ENCODE measurements at regions not wholly inside any gene's neighbourhood (a gene's known extent, or its start where the extent isn't known, plus 50 kb on each side); places are given as distances from the start of the nearest gene placed in this dataset.

- Histone ChIP-seq H3K4me1 (ENCODE audit: insufficient read depth, low read length) (peaks cover 25% of the 10 kb centered on the region; the same call in 1 of the 2 replicates), H3K27ac (ENCODE audit: low read length) (no peak overlapping the region), H3K36me3 (ENCODE audit: insufficient read depth, low read depth, low read length) (no peaks in the 10 kb centered on the region), H3K9me3 (ENCODE audit: insufficient read depth, low read depth, low read length) (no peaks in the 10 kb centered on the region), H3K4me3 (ENCODE audit: low read length) (no peak overlapping the region), H3K27me3 (ENCODE audit: insufficient read depth, low read length) (peaks cover 12% of the 10 kb centered on the region), H3K9ac (ENCODE audit: low read depth, low read length) (no peak overlapping the region)
Observed at GRCh38 chr1:30819244-30819571, 61.6 kb upstream of the LAPTM5 start.

DNA sequence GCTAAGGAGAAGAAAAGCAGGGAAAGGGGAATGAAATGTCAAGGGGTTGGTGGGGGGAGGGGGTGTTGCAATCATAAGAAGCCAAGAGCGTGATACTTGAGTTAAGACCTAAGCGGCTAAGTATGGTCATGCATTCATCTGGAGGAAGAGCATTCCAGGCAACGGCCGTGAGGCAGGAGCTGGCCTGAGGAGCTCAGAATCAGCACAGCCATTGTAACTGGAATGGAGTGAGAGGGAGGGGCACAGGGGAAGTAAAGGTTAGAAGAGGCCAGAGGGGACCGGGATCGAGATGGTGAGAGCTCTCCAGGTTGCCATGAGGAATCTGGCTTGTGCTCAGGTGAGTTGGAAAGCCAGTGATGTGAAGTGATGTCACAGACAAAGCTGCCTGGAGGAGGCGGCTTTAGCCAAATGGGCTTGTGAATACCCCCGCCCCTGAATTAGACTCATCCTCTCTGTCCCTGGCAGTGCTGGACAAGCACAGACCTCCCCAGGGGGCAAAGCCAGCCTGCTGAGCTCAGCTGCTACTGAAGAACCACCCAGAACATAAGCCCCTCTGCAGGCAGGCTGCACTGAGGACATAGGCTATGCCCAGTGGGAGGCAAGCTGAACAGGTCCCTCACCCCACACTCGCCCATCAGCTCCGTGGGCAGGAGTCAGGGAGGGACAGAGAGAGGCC, 61.1 kb upstream of the LAPTM5 start:
- peaks cover 9% of the 10 kb centered on the region for H3K27me3 ChIP-seq (ENCODE audit: insufficient read depth, low read length)
- H3K36me3 ChIP-seq (ENCODE audit: insufficient read depth, low read depth, low read length): no peaks in the 10 kb centered on the region
- no peaks in the 10 kb centered on the region for H3K9me3 ChIP-seq (ENCODE audit: insufficient read depth, low read depth, low read length)
- no peak overlapping the region for H3K4me3 ChIP-seq (ENCODE audit: low read length)
- H3K9ac ChIP-seq (ENCODE audit: low read depth, low read length): no peak overlapping the region
- no peak overlapping the region for H3K27ac ChIP-seq (ENCODE audit: low read length)
- H3K4me1 ChIP-seq (ENCODE audit: insufficient read depth, low read length): peaks cover 23% of the 10 kb centered on the region; the same call in 1 of the 2 replicates

GRCh38 chr1:30817548-30817947, 60.0 kb upstream of the LAPTM5 start:
- Histone ChIP-seq H3K27ac (ENCODE audit: low read length) (no peak overlapping the region), H3K9ac (ENCODE audit: low read depth, low read length) (no peak overlapping the region; the same call in 1 of the 2 replicates), H3K4me1 (ENCODE audit: insufficient read depth, low read length) (peaks cover 17% of the 10 kb centered on the region; the same call in 1 of the 2 replicates), H3K4me3 (ENCODE audit: low read length) (no peak overlapping the region), H3K27me3 (ENCODE audit: insufficient read depth, low read length) (no peaks in the 10 kb centered on the region; the same call in 1 of the 2 replicates), H3K9me3 (ENCODE audit: insufficient read depth, low read depth, low read length) (no peaks in the 10 kb centered on the region), H3K36me3 (ENCODE audit: insufficient read depth, low read depth, low read length) (no peaks in the 10 kb centered on the region)

GRCh38 chr1:30817077-30817438, 59.5 kb upstream of the LAPTM5 start:
- Histone ChIP-seq H3K27me3 (ENCODE audit: insufficient read depth, low read length) (no peaks in the 10 kb centered on the region; the same call in 1 of the 2 replicates), H3K9ac (ENCODE audit: low read depth, low read length) (no peak overlapping the region; the same call in 1 of the 2 replicates), H3K36me3 (ENCODE audit: insufficient read depth, low read depth, low read length) (no peaks in the 10 kb centered on the region), H3K4me1 (ENCODE audit: insufficient read depth, low read length) (peaks cover 17% of the 10 kb centered on the region; the same call in 1 of the 2 replicates), H3K9me3 (ENCODE audit: insufficient read depth, low read depth, low read length) (no peaks in the 10 kb centered on the region), H3K27ac (ENCODE audit: low read length) (no peak overlapping the region), H3K4me3 (ENCODE audit: low read length) (no peak overlapping the region)

DNA sequence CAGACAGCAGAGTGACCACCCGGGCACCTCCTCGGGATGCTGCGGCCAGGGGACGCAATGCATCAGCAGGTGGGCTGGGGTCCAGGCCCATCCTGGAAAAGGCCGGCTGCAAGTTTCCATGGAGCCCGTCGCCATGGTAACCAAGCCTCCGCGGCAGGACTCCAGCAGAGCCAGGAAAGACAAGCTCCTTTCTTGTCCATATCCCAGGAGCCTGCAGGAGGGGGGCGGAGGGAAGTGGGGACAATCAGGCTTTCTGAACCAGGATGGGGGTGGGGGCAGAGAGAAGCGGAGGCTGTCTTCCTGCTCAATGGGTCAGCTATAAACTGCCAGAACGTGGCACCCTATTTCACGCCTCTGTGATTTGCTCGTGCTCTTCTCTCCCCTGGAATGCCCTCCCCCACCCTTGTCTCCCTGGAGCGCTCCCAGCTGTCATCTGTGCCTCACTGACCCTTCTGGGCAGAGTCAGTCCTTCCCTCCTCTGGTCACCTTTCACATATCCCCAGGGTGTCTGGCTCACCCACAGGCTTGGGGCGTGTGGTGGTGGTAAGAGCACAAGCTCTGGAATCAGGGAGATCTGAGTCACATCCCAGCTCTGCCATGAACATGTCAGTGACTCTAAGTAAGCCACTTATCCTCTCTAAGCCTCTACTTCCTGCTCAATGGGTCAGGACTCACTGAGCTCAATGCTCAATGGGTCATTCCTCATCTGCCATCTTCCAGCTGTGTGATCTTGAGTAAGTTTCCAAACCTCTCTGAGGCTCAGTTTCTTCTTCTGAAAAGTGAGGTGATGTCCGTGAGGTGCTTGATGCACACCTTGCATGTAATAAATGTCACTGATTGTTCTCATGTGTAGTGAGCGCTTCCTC, 58.9 kb upstream of the LAPTM5 start:
- H3K9me3 ChIP-seq (ENCODE audit: insufficient read depth, low read depth, low read length): no peaks in the 10 kb centered on the region
- H3K4me1 ChIP-seq (ENCODE audit: insufficient read depth, low read length): peaks cover 17% of the 10 kb centered on the region; the same call in 1 of the 2 replicates
- H3K27ac ChIP-seq (ENCODE audit: low read length): no peak overlapping the region
- H3K4me3 ChIP-seq (ENCODE audit: low read length): peak overlapping the region; percentile 35; the same call in 1 of the 2 replicates
- no peaks in the 10 kb centered on the region; the same call in 1 of the 2 replicates for H3K27me3 ChIP-seq (ENCODE audit: insufficient read depth, low read length)
- H3K36me3 ChIP-seq (ENCODE audit: insufficient read depth, low read depth, low read length): no peaks in the 10 kb centered on the region
- no peak overlapping the region; the same call in 1 of the 2 replicates for H3K9ac ChIP-seq (ENCODE audit: low read depth, low read length)

- Histone ChIP-seq H3K27me3 (ENCODE audit: insufficient read depth, low read length) (no peaks in the 10 kb centered on the region; the same call in 1 of the 2 replicates), H3K9ac (ENCODE audit: low read depth, low read length) (no peak overlapping the region), H3K9me3 (ENCODE audit: insufficient read depth, low read depth, low read length) (no peaks in the 10 kb centered on the region), H3K4me1 (ENCODE audit: insufficient read depth, low read length) (peaks cover 17% of the 10 kb centered on the region; the same call in 1 of the 2 replicates), H3K27ac (ENCODE audit: low read length) (no peak overlapping the region), H3K4me3 (ENCODE audit: low read length) (no peak overlapping the region), H3K36me3 (ENCODE audit: insufficient read depth, low read depth, low read length) (no peaks in the 10 kb centered on the region)
Observed at GRCh38 chr1:30815556-30815955, 58.0 kb upstream of the LAPTM5 start.

DNA sequence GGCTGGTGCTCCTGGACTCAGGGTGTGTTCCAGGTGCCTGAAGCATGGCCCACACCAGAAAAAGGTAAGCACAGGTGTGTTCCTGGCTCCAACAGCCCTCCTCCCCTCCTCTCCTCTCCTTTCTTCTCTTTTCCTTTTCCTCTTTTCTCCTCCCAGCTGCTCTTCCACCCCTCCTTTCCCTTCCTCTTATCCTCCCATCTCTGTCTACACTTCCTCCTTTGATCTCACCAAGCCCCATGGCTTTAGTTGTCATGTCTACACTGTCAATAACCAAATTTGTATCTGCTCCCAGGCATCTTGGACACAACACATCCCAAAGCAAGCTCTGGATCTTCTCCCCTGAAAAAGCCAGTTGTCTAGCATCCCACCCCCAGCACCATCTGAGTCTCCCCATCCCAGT, 56.7 kb upstream of the LAPTM5 start:
- H3K9me3 ChIP-seq (ENCODE audit: insufficient read depth, low read depth, low read length): no peaks in the 10 kb centered on the region
- no peak overlapping the region for H3K9ac ChIP-seq (ENCODE audit: low read depth, low read length)
- peaks cover 25% of the 10 kb centered on the region for H3K4me1 ChIP-seq (ENCODE audit: insufficient read depth, low read length)
- H3K27me3 ChIP-seq (ENCODE audit: insufficient read depth, low read length): no peaks in the 10 kb centered on the region; the same call in 1 of the 2 replicates
- H3K27ac ChIP-seq (ENCODE audit: low read length): no peak overlapping the region
- H3K4me3 ChIP-seq (ENCODE audit: low read length): no peak overlapping the region
- H3K36me3 ChIP-seq (ENCODE audit: insufficient read depth, low read depth, low read length): no peaks in the 10 kb centered on the region

DNA sequence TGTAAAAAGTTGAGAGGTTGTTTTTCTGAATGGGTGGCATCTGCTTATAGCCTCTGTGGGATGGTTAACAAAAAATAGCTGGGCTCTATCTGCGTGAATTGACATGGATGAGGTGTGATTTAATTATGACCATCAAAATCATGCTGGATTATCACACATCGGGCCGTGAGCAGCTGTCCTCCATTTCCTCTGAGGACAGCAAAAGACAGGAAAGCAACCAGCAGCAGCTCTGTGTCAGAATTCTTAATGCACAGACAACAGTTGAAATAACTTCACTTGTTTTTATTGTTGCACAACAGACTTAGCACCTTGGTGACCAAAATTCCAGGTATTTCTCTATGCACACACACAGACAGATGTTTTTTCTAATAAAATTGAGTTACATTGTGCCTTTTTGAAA, 54.5 kb upstream of the LAPTM5 start:
- Histone ChIP-seq H3K9ac (ENCODE audit: low read depth, low read length) (no peak overlapping the region), H3K27ac (ENCODE audit: low read length) (no peak overlapping the region), H3K9me3 (ENCODE audit: insufficient read depth, low read depth, low read length) (no peaks in the 10 kb centered on the region), H3K36me3 (ENCODE audit: insufficient read depth, low read depth, low read length) (no peaks in the 10 kb centered on the region), H3K4me3 (ENCODE audit: low read length) (no peak overlapping the region), H3K4me1 (ENCODE audit: insufficient read depth, low read length) (peaks cover 25% of the 10 kb centered on the region), H3K27me3 (ENCODE audit: insufficient read depth, low read length) (no peaks in the 10 kb centered on the region; the same call in 1 of the 2 replicates)

DNA sequence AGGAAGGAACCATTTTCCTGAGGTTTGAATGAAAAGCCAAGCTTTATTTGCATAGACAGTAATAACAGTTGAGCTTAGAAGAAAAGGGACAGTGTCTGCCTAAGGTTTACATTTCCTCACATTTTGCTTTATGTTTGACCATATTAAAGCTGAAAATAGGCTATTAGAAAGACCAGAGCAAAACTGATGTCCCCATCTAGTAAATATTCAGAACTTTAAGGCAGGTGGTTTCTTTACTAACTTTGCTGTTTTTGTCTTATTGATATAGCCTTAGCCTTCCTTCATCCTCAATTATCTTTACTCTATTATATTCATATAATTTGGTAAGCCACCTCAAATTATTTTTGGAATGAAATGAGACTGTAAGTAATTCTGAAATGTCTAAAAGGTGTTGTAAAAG, 53.6 kb upstream of the LAPTM5 start:
- no peaks in the 10 kb centered on the region for H3K36me3 ChIP-seq (ENCODE audit: insufficient read depth, low read depth, low read length)
- H3K4me1 ChIP-seq (ENCODE audit: insufficient read depth, low read length): peaks cover 17% of the 10 kb centered on the region
- no peak overlapping the region for H3K4me3 ChIP-seq (ENCODE audit: low read length)
- H3K9ac ChIP-seq (ENCODE audit: low read depth, low read length): no peak overlapping the region
- no peaks in the 10 kb centered on the region; the same call in 1 of the 2 replicates for H3K27me3 ChIP-seq (ENCODE audit: insufficient read depth, low read length)
- no peaks in the 10 kb centered on the region for H3K9me3 ChIP-seq (ENCODE audit: insufficient read depth, low read depth, low read length)
- H3K27ac ChIP-seq (ENCODE audit: low read length): no peak overlapping the region

DNA sequence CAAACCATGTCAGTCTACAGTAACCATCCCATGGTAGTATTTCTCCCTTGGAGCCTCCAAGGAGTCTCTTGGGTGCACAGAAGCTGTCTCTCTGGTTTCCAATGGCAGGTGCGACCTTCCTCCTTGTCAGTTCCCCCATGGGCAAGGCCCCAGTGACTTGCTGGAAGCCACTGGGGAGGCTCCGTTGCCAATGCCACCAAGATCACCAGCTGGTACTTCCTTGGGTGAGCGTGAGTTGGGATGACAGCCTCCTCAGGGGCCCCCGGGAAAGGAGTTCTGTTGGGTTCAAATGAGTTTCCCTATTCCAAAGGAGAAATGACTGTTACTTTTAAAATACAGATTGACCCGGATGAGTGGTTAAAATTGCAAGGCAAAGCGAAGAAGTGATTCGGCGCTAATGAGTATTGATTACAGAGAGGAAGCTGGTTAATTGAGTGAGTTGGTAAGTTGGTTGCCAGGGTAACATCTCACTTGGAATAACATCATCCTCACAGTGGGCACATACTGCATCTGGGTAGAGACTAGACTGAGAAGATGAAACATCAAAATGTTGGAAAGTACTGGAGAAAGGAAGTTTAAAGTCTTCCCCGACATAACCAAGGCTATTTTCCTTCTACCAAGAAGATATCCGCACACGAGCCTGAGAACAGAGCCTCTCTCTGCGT, 53.0 kb upstream of the LAPTM5 start:
- Histone ChIP-seq H3K36me3 (ENCODE audit: insufficient read depth, low read depth, low read length) (no peaks in the 10 kb centered on the region), H3K4me1 (ENCODE audit: insufficient read depth, low read length) (peaks cover 17% of the 10 kb centered on the region), H3K27ac (ENCODE audit: low read length) (no peak overlapping the region), H3K4me3 (ENCODE audit: low read length) (no peak overlapping the region), H3K27me3 (ENCODE audit: insufficient read depth, low read length) (no peaks in the 10 kb centered on the region; the same call in 1 of the 2 replicates), H3K9me3 (ENCODE audit: insufficient read depth, low read depth, low read length) (no peaks in the 10 kb centered on the region), H3K9ac (ENCODE audit: low read depth, low read length) (no peak overlapping the region)

- H3K36me3 ChIP-seq (ENCODE audit: insufficient read depth, low read depth, low read length): no peaks in the 10 kb centered on the region
- no peaks in the 10 kb centered on the region; the same call in 1 of the 2 replicates for H3K27me3 ChIP-seq (ENCODE audit: insufficient read depth, low read length)
- H3K4me3 ChIP-seq (ENCODE audit: low read length): no peak overlapping the region
- peaks cover 26% of the 10 kb centered on the region for H3K4me1 ChIP-seq (ENCODE audit: insufficient read depth, low read length)
- H3K9me3 ChIP-seq (ENCODE audit: insufficient read depth, low read depth, low read length): no peaks in the 10 kb centered on the region
- H3K9ac ChIP-seq (ENCODE audit: low read depth, low read length): no peak overlapping the region
- no peak overlapping the region for H3K27ac ChIP-seq (ENCODE audit: low read length)
Observed at GRCh38 chr1:30809514-30810263, 52.1 kb upstream of the LAPTM5 start.
